Uterus (tissue), 2 donors: ENCODE measurements at regions not wholly inside any gene's neighbourhood (a gene's known extent, or its start where the extent isn't known, plus 50 kb on each side); places are given as distances from the start of the nearest gene placed in this dataset.

Experiments used
- CTCF ChIP-seq, 4 experiments: fragments of 200-600 bp in 2 of 4; fragments of 450-650 bp in 2 of 4; sonication (generic) in 2 of 4; IDR thresholded peaks; one replicate each; pipeline ENCODE4 v1.5.1; 2016 to 2019; ENCODE audit warnings: antibody characterized with exemption in 4 of 4, mild to moderate bottlenecking in 2 of 4, moderate library complexity in 1 of 4
- POLR2A ChIP-seq, 2 donors: fragments of 450-650 bp; IDR thresholded peaks; one replicate each; pipeline ENCODE4 v1.6.1; 2016; ENCODE audit warnings: antibody characterized with exemption in 2 of 2, mild to moderate bottlenecking in 1 of 2, moderate library complexity in 1 of 2

DNA sequence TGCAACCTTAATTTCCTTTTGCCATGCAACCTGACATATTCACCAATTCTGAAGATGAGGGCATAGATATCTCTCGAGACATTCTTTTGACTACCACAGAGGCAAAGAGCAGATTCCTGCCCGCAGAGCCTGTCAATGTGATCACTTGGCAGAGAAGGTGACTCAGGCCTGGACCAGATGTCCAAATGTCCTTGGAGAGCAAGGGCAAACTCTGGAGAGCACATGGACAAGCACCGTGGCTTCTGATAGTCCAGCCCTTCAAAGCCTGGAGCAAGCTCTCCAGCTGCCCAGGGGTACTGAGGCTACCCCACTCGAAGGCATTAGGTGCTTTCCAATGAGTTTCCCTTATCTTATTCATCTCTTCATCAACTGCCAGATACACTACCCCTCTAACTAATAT lies 50.4 kb upstream of the ALDH1B1 start:
- TF ChIP-seq POLR2A (IDR thresholded peaks at IDR 0.05) (no peak), CTCF (IDR thresholded peaks at IDR 0.05) (no peak)
